Pons (tissue), 1 donor: ENCODE measurements at regions not wholly inside any gene's neighbourhood (a gene's known extent, or its start where the extent isn't known, plus 50 kb on each side); places are given as distances from the start of the nearest gene placed in this dataset.
"Not testable (repeated sequence)": the region's sequence is repeated elsewhere in the genome, so short reads cannot be mapped to it uniquely, and the experiment has no call there.

Experiments used
- DNase-seq: peaks from one replicate; pipeline ENCODE4 v3.0.0-alpha.2; 2016; ENCODE audit warnings: low spot score

GRCh38 chr14:106665814-106666213 is 1139.4 kb downstream of the TMEM121 start:
- no peak for DNase-seq

GRCh38 chr14:106666341-106666740 is 1140.0 kb downstream of the TMEM121 start:
- DNase-seq = no peak

GRCh38 chr14:106670011-106670410 is 1143.6 kb downstream of the TMEM121 start:
- DNase-seq = no peak

GRCh38 chr14:106674093-106674492 is 1147.7 kb downstream of the TMEM121 start:
- not testable (repeated sequence) for DNase-seq

- DNase-seq = not testable (repeated sequence)
Observed at GRCh38 chr14:106674509-106675125, 1148.2 kb downstream of the TMEM121 start.

GRCh38 chr14:106675716-106676115 is 1149.3 kb downstream of the TMEM121 start:
- not testable (repeated sequence) for DNase-seq

DNA sequence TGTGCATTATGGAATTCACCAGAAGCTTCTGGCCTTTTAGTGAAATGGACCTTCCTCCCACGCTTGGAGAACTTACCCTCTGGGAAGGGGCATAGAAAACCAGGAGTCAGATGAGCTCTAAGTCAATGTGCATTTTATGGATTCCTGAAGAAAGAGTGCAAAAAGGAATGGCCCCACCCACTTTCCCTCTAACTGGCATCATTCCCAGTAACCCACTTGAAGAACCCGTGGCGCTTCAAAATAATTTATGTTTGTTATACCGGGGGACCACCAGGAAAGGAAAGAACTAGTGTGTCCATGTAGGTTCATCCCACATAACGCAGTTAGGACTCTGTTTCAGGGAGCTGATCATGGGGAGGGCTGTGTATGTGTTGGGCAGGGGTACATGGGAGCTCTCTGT is 1153.4 kb downstream of the TMEM121 start:
- no peak for DNase-seq

DNA sequence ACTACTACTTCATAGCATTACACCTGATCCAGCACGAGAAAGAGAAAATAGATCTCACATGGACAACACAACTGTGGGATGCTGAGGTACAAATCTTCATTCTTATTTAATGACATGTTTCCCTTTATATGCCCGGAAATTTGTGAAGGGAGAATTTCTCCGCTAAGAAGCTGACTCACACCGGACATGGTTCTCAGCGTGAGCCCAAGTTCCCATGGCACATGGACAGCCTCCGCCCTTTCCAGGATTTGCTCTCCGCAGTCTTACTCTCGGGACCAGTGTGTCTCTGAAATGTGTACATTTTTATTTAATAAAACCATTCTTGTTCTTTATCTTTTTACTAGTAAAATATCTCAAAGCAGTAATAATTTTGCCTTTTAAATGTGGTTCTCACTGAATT is 1154.8 kb downstream of the TMEM121 start:
- no peak for DNase-seq

DNA sequence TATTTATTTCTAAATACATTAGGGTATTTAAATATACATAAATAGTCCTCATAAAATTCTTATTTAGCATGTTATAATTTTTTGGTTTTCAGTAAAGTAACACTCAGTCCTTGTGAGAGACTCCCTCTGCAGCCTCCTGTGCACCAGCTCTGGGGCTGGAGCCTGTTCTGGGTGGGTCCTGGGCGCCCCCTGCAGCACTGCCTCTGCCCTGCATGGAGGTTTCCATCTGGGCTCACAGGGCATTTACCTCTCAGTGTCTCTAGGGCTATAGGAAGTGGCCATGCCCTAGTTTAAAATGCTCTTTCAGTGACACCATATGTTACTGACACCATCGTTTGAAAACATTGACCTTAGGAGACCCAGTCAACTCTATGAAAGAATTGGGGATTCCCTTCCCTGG is 1155.2 kb downstream of the TMEM121 start:
- DNase-seq = no peak

DNA sequence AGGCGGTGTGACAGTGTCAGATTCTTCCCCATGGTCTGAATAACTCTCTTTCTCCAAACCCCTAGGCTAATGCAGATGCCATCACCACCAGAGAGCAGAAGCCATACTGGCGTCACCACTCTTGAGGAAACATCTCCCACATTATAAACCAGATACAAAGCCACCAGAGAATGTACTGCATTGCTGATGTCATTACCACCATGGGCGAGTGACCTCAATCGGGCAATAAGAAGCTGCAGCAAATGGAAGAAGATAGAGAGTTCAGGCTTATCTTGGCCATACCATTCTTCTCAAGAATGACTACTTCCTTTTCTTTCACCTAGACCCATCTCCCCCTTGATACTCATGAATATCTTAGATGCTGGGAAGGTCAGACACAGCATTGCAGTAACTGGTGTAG is 1157.2 kb downstream of the TMEM121 start:
- DNase-seq = no peak

GRCh38 chr14:106686533-106686932 is 1160.2 kb downstream of the TMEM121 start:
- DNase-seq = no peak

GRCh38 chr14:106690333-106690891 is 1164.0 kb downstream of the TMEM121 start:
- DNase-seq = no peak

GRCh38 chr14:106691601-106692291 is 1165.4 kb downstream of the TMEM121 start:
- no peak for DNase-seq

- DNase-seq = no peak
Observed at GRCh38 chr14:106694638-106695393, 1168.4 kb downstream of the TMEM121 start.

DNA sequence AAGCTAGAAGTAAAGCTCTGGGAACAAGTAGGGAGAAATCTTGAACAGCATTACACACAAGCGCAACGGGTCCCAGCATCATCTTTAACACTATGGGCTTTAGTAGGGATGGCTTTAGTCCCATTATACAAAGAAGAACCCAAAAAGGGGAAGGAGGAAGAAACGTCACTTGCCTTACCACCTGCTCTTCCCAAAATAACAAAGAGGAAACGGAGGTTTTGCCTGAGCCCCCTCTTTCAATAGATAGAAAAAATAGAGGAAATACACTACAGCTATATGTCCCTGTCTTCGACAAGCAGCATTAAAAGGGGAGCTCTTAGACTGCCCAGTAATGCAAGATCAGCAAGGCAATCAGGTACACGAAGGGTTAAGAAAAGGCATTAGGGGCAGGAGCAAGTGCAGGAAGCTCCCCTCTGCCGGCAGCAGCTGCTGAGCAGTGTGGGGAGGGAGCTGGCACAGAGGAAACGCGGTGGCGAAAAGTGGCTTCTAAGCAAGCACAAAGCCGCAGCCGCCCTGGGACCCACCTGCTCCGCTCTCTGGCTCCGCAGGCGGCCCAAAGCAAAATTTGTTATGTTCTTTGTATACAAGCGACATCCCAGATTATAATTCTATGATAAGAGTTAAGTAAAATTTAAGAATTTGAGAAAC is 1172.4 kb downstream of the TMEM121 start:
- DNase-seq = peak; percentile 41

GRCh38 chr14:106703651-106704050 is 1177.3 kb downstream of the TMEM121 start:
- not testable (repeated sequence) for DNase-seq

- not testable (repeated sequence) for DNase-seq
Observed at GRCh38 chr14:106706488-106706887, 1180.1 kb downstream of the TMEM121 start.

DNA sequence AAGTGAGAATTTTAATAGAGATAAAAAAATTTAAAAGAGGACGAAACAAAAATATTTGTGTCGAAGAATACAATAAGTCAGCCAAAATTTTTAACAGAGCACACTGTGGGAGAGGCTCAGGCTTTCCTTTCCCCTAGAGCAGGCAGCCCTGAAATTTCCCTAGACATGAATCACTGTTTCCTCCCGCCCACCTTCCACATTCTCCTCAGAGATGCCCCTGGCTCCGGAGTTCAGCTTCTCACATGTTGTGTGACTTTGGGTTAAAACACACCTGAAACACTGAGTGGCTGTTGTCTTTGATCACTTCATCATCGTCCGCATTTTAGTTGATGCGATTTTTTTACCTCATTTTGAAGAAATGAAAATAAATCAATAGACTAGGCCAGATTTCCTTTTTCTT is 1183.8 kb downstream of the TMEM121 start:
- not testable (repeated sequence) for DNase-seq

DNA sequence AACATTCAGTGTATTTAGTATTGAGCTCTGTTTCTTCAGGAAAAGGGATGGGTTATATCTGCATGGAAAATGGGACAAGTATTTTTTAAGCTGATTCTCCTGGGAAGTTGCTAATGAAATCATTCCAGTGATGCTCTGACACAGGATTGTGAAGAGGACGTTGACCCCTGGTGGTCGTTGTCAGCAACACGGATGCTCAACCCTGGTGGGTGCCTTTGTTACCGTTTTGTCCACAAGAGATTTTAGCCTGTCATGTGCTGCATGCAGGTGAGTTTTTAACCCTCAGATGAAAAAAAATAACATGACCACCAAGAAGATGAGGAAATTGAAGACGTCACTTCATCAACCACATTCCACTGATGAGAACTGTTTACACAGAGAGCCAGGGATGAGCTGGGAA is 1186.1 kb downstream of the TMEM121 start:
- DNase-seq = not testable (repeated sequence)

DNA sequence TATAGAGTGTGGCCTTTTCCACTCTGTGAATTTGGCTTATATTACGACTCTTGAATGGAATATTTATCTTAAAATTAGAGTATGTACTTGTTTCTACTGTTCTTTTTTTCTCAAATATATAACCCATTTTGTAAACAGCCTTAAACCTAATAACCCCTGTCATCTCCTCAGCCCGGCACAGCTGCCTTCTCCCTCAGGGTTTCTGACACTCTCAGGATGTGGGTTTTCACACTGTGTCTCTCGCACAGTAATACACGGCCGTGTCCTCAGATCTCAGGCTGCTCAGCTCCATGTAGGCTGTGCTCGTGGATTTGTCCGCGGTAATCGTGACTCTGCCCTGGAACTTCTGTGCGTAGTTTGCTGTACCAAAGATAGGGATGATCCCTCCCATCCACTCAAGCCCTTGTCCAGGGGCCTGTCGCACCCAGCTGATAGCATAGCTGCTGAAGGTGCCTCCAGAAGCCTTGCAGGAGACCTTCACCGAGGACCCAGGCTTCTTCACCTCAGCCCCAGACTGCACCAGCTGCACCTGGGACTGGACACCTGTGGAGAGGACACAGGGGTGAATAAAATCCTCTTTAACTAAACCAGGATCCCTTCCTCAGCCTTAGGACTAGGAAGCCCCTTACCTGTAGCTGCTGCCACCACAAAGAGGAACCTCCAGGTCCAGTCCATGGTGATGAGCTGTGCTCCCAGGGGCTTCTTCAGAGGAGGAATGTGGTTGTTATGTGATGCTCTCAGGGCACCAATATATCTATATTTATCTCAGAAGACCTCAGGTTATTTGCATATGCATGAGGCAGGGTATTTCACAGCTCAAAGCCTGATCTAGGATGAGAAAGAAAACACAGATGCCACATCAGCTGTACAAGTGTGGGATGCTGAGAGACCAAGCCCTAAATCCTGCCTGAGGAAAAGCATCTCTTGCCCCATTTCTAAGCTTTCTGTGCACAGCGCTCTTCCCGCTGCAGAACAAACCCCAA is 1188.4 kb downstream of the TMEM121 start:
- not testable (repeated sequence) for DNase-seq

DNA sequence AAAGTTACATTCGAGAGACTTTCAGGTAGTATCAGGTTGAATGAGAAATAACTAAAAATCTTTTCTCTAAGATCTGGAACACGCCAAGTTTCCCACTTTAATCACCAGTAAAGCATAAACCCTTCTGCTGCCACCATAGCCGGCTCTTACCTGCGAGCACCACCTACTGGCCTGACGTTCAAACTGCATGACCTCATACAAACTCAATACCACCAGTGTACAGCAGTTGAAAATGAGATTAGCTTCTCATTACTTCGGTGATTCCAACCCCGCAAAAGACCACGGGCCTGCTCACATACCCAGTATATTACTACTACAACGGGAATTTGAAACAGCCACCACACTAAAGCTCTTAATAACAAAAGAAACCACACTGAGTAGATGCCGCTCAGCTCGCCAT is 1191.2 kb downstream of the TMEM121 start:
- not testable (repeated sequence) for DNase-seq
